HepG2 (cell line): ENCODE measurements at regions not wholly inside any gene's neighbourhood (a gene's known extent, or its start where the extent isn't known, plus 50 kb on each side); places are given as distances from the start of the nearest gene placed in this dataset.
A peak's percentile ranks its signal among the peaks of the same experiment; 100 is the strongest.

Experiments used
- ATAC-seq: fragments of 200-7000 bp; cut with Tn5 transposase; 3 replicates; pipeline ENCODE4 v1.9.1; 2020; ENCODE audit warnings: mild to moderate bottlenecking, moderate library complexity
- BruUV-seq: library from RNA; stranded (reverse); fragments of 400-500 nt; replicated peaks from 2 replicates; lab custom pipeline; 2021; lab: Mats Ljungman, UMichigan
- CTCF ChIA-PET: fragments of 300-600 bp; formaldehyde crosslinking; extraction: SDS; loops from one replicate; lab custom pipeline; 2021; ENCODE audit warnings: low total read pairs, inconsistent platforms, low intra/inter-chr PET ratio; lab: Yijun Ruan, JAX
- POLR2A ChIA-PET: fragments of 350-600 bp; sonication (Branson Sonifier 250); formaldehyde crosslinking; loops from one replicate; lab custom pipeline; 2020; ENCODE audit warnings: antibody characterized with exemption, inconsistent platforms; lab: Yijun Ruan, JAX
- DNase-seq: peaks from one replicate; pipeline ENCODE4 v3.0.0-alpha.2; 2015; ENCODE audit warnings: low spot score
- FAIRE-seq: peaks from 3 replicates; lab custom pipeline; 2011; peaks lifted over from hg19 to GRCh38; lab: Jason Lieb, UNC
- H2AFZ ChIP-seq: one replicate; pipeline ENCODE4 v1.6.1; 2011; ENCODE audit warnings: low read length, inconsistent platforms
- H3K27ac ChIP-seq: fragments of 300-600 bp; 3 replicates; pipeline ENCODE4 v1.8.0; 2011; ENCODE audit warnings: mixed run types, mild to moderate bottlenecking, mixed read lengths, low read length, inconsistent platforms; ENCODE audit not compliant: insufficient read depth; ENCODE audit errors: extremely low read length
- H3K27me3 ChIP-seq, 2 experiments: fragments of 200-600 bp in 1 of 2; 2 replicates in 1 of 2; 3 replicates in 1 of 2; pipeline versions ENCODE4 v1.6.0 to v1.8.0; 2011; ENCODE audit warnings: low read length in 2 of 2, mild to moderate bottlenecking in 2 of 2, moderate library complexity in 2 of 2, inconsistent platforms in 1 of 2; ENCODE audit not compliant: insufficient read depth in 2 of 2, control insufficient read depth in 1 of 2
- H3K36me3 ChIP-seq, 2 experiments: fragments of 200-600 bp in 1 of 2; replicated peaks in 1 of 2; 2 replicates in 1 of 2; 3 replicates in 1 of 2; pipeline versions ENCODE4 v1.5.1 to v1.8.0; 2011; ENCODE audit warnings: low read length in 2 of 2, inconsistent platforms in 1 of 2; ENCODE audit not compliant: insufficient read depth in 2 of 2, control insufficient read depth in 1 of 2
- H3K4me1 ChIP-seq: 2 replicates; pipeline ENCODE4 v1.5.1; 2012; ENCODE audit warnings: low read length, inconsistent platforms; ENCODE audit not compliant: insufficient read depth
- H3K4me2 ChIP-seq: 2 replicates; pipeline ENCODE4 v1.6.0; 2011; ENCODE audit warnings: low read depth, low read length, inconsistent platforms
- H3K4me3 ChIP-seq, 3 experiments: fragments of 200-600 bp in 1 of 3; sonication (generic), shearing (Covaris generic) in 1 of 3; replicated peaks in 1 of 3; 2 replicates each; pipeline ENCODE4 v1.5.1; 2011 to 2016; ENCODE audit warnings: low read length in 3 of 3, inconsistent platforms in 2 of 3, low read depth in 2 of 3, mild to moderate bottlenecking in 2 of 3, control low read depth in 1 of 3, mixed read lengths in 1 of 3; ENCODE audit not compliant: insufficient read depth in 1 of 3
- H3K79me2 ChIP-seq: one replicate; pipeline ENCODE4 v1.6.1; 2011; ENCODE audit warnings: low read length, inconsistent platforms; ENCODE audit not compliant: insufficient read depth
- H3K9ac ChIP-seq: 2 replicates; pipeline ENCODE4 v1.6.0; 2011; ENCODE audit warnings: mild to moderate bottlenecking, low read depth, low read length, inconsistent platforms; ENCODE audit not compliant: insufficient read depth
- H3K9me3 ChIP-seq: 2 replicates; pipeline ENCODE4 v1.5.1; 2012; ENCODE audit warnings: mild to moderate bottlenecking, low read length
- H4K20me1 ChIP-seq: 2 replicates; pipeline ENCODE4 v1.6.0; 2011; ENCODE audit warnings: inconsistent platforms, mild to moderate bottlenecking, low read length, moderate library complexity; ENCODE audit not compliant: insufficient read depth
- CHD2 ChIP-seq: IDR thresholded peaks from 2 replicates; pipeline ENCODE4 v1.6.1; 2011; ENCODE audit warnings: low read depth, low read length, improper control_type of control experiment
- GPN1 ChIP-seq: sonication (generic); formaldehyde crosslinking; IDR thresholded peaks from 2 replicates; pipeline ENCODE4 v1.5.1; 2020; ENCODE audit warnings: missing genetic modification reagents, borderline replicate concordance
- THAP11 ChIP-seq: IDR thresholded peaks from 2 replicates; pipeline ENCODE4 v1.6.1; 2016; ENCODE audit warnings: missing biosample characterization, missing genetic modification reagents
- U2AF2 ChIP-seq: fragments of 200-400 bp; formaldehyde crosslinking; IDR thresholded peaks from 2 replicates; pipeline ENCODE4 v1.6.1; 2017; ENCODE audit warnings: low read depth, mild to moderate bottlenecking, low read length
- ZBTB38 ChIP-seq: sonication (generic); formaldehyde crosslinking; IDR thresholded peaks from 2 replicates; pipeline ENCODE4 v1.5.1; 2020; ENCODE audit warnings: mild to moderate bottlenecking, missing genetic modification reagents
- ZNF253 ChIP-seq: sonication (generic); formaldehyde crosslinking; IDR thresholded peaks from 2 replicates; pipeline ENCODE4 v1.8.0; 2022; ENCODE audit warnings: mild to moderate bottlenecking, missing genetic modification reagents, borderline replicate concordance
- WGBS: methylation state at CpG from one replicate; pipeline ENCODE4 v1.1.6; 2017; ENCODE audit warnings: low lambda C conversion rate; 5-methylcytosine and 5-hydroxymethylcytosine counted together
- in situ Hi-C: cut with HindIII; loops from 2 replicates; pipeline ENCODE4 v1.10.0; 2017; ENCODE audit warnings: low pct_unique_long_range_greater_than_20kb; ENCODE audit not compliant: extremely low pct_ligation_motif_present
- intact Hi-C: fragments of 100-400 bp; cut with micrococcal nuclease; formaldehyde crosslinking; loops from one replicate; pipeline ENCODE4 v1.10.0; 2022; ENCODE audit not compliant: unreplicated experiment
- TF ChIP-seq, protein P1 (sequence below): sonication (generic); formaldehyde crosslinking; IDR thresholded peaks from 2 replicates; pipeline ENCODE4 v1.5.1; 2020; ENCODE audit warnings: missing genetic modification reagents, mild to moderate bottlenecking, borderline replicate concordance
- TF ChIP-seq, protein P2 (sequence below): sonication (generic); formaldehyde crosslinking; IDR thresholded peaks from 2 replicates; pipeline ENCODE4 v1.5.0; 2020; ENCODE audit warnings: mild to moderate bottlenecking, missing genetic modification reagents

DNA sequence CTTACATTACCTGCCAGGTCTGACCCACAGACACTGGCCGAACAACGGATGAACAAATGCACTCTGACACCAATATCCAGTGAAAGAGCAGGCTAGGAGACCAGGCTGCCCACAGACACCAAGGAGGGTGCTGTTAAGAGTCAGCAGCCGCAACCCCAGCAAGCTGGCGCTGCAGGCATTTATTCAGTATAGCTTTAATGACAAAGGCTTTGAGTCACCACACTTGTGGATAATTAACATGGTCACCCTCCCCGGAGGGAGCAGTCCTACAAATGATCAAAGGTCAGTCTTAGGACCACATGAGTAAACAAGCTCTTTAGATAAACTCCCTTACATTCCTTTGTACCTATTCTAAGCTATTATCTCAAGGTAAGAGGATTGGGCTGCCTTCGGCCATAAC, 368.5 kb upstream of the GRID2 start:
- H3K79me2 ChIP-seq = no peaks in the 10 kb centered on the region
- no peaks in the 10 kb centered on the region for H3K4me1 ChIP-seq
- ChIA-PET POLR2A (no interaction called here), CTCF (no interaction called here)
- H3K27me3 ChIP-seq = no peaks in the 10 kb centered on the region
- no peak overlapping the region for H3K4me3 ChIP-seq
- no peaks in the 10 kb centered on the region for H4K20me1 ChIP-seq
- H2AFZ ChIP-seq = no peak overlapping the region
- FAIRE-seq = no peak
- no TSS peak for BruUV-seq
- TF ChIP-seq ZNF253 (CRISPR knock-in tag) (peak; percentile 88; the same call in 1 of the 2 replicates), THAP11 (CRISPR knock-in tag) (no peak), GPN1 (CRISPR knock-in tag) (no peak)
- TF ChIP-seq, protein P1, sequence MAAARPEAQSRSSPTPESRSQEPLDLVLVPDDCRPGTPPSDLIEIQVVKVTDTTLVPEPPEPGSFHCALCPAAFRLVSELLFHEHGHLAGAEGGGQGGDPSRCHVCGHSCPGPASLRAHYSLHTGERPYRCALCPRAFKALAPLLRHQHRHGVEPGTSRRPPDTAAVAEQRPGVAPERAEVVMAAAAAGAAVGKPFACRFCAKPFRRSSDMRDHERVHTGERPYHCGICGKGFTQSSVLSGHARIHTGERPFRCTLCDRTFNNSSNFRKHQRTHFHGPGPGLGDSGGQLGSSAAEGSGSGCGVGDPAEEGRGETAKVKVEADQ (CRISPR knock-in tag) = no peak
- H3K36me3 ChIP-seq = no peaks in the 10 kb centered on the region
- ATAC-seq = no peak; the same call in 2 of the 3 replicates
- H3K9me3 ChIP-seq = peaks cover 59% of the 10 kb centered on the region
- WGBS = 6% methylated on average over 6 of the region's 6 CpGs
- no peak overlapping the region for H3K9ac ChIP-seq
- intact Hi-C loops = no loop called here
- in situ Hi-C loops = no loop called here
- H3K4me2 ChIP-seq = no peak overlapping the region
- no peak overlapping the region for H3K27ac ChIP-seq
- peak; percentile 36 for DNase-seq

DNA sequence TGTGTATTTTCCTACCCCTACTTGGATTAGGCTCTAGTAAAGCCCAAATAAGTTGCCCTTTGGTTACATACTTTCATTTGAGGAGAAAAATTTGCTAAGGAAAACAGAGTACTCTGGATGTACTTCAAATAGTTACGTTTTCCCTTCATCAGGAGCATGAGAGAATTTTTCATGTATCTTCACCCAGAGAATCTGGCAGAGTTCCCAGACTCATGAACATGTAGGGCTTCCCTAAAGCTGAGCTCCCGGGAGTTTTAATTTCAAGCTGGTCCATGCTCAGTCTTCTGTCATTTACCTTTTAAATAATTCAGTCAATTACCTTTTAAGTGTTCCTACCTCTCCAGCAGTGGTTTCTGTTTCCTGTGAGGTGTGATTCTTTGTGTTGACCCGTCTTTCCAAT, 367.5 kb upstream of the GRID2 start:
- H3K4me2 ChIP-seq = no peak overlapping the region
- in situ Hi-C loops = no loop called here
- CTCF ChIA-PET = no interaction called here
- H3K4me3 ChIP-seq = no peak overlapping the region
- 2% methylated on average over 3 of the region's 3 CpGs for WGBS
- no peak overlapping the region for H3K9ac ChIP-seq
- H3K36me3 ChIP-seq = no peaks in the 10 kb centered on the region
- peaks cover 63% of the 10 kb centered on the region for H3K9me3 ChIP-seq
- BruUV-seq = no TSS peak
- intact Hi-C loops = no loop called here
- H3K79me2 ChIP-seq = no peaks in the 10 kb centered on the region
- no peak overlapping the region for H3K27ac ChIP-seq
- no peaks in the 10 kb centered on the region for H3K27me3 ChIP-seq
- FAIRE-seq (no peak), ATAC-seq (no peak), DNase-seq (no peak)
- H3K4me1 ChIP-seq = no peaks in the 10 kb centered on the region
- no peaks in the 10 kb centered on the region for H4K20me1 ChIP-seq
- no peak overlapping the region for H2AFZ ChIP-seq
- TF ChIP-seq CHD2 = no peak
- TF ChIP-seq, protein P2, sequence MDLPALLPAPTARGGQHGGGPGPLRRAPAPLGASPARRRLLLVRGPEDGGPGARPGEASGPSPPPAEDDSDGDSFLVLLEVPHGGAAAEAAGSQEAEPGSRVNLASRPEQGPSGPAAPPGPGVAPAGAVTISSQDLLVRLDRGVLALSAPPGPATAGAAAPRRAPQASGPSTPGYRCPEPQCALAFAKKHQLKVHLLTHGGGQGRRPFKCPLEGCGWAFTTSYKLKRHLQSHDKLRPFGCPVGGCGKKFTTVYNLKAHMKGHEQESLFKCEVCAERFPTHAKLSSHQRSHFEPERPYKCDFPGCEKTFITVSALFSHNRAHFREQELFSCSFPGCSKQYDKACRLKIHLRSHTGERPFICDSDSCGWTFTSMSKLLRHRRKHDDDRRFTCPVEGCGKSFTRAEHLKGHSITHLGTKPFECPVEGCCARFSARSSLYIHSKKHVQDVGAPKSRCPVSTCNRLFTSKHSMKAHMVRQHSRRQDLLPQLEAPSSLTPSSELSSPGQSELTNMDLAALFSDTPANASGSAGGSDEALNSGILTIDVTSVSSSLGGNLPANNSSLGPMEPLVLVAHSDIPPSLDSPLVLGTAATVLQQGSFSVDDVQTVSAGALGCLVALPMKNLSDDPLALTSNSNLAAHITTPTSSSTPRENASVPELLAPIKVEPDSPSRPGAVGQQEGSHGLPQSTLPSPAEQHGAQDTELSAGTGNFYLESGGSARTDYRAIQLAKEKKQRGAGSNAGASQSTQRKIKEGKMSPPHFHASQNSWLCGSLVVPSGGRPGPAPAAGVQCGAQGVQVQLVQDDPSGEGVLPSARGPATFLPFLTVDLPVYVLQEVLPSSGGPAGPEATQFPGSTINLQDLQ (CRISPR knock-in tag) = no peak
- TF ChIP-seq U2AF2 = no peak
- TF ChIP-seq ZBTB38 (CRISPR knock-in tag) = no peak
- POLR2A ChIA-PET = no interaction called here
